ENCODE measurements at regions not wholly inside any gene's neighbourhood (a gene's known extent, or its start where the extent isn't known, plus 50 kb on each side); places are given as distances from the start of the nearest gene placed in this dataset.

GRCh38 chr1:233520261-233521191 is 93.4 kb upstream of the KCNK1 start:
- FAIRE-seq = no peak

GRCh38 chr1:233523047-233523446 is 90.9 kb upstream of the KCNK1 start:
- no peak for FAIRE-seq

- FAIRE-seq = no peak
Observed at GRCh38 chr1:233527818-233528217, 86.1 kb upstream of the KCNK1 start.

- FAIRE-seq = no peak
Observed at GRCh38 chr1:233530665-233531386, 83.1 kb upstream of the KCNK1 start.

GRCh38 chr1:233540816-233541215 is 73.1 kb upstream of the KCNK1 start:
- no peak for FAIRE-seq

- FAIRE-seq = no peak
Observed at GRCh38 chr1:233543338-233544255, 70.3 kb upstream of the KCNK1 start.

- FAIRE-seq = no peak
Observed at GRCh38 chr1:233544304-233544703, 69.6 kb upstream of the KCNK1 start.

GRCh38 chr1:233547726-233548125 is 66.2 kb upstream of the KCNK1 start:
- no peak for FAIRE-seq

- no peak for FAIRE-seq
Observed at GRCh38 chr1:233549404-233549803, 64.5 kb upstream of the KCNK1 start.

- no peak for FAIRE-seq
Observed at GRCh38 chr1:233549917-233550316, 64.0 kb upstream of the KCNK1 start.

- FAIRE-seq = no peak
Observed at GRCh38 chr1:233554037-233554436, 59.9 kb upstream of the KCNK1 start.

GRCh38 chr1:233561708-233562426 is 52.0 kb upstream of the KCNK1 start:
- peak; percentile 43 for FAIRE-seq
